CD4-positive, alpha-beta memory T cell (primary cell): ENCODE measurements at regions not wholly inside any gene's neighbourhood (a gene's known extent, or its start where the extent isn't known, plus 50 kb on each side); places are given as distances from the start of the nearest gene placed in this dataset.

ENCODE experiments used
- CTCF ChIA-PET: fragments of 350-600 bp; sonication (Branson Sonifier 250); formaldehyde crosslinking; loops from one replicate; lab custom pipeline; 2021; ENCODE audit warnings: inconsistent platforms; ENCODE audit not compliant: partially characterized antibody; lab: Charles Lee
- POLR2A ChIA-PET: fragments of 350-600 bp; sonication (Branson Sonifier 250); formaldehyde crosslinking; loops from one replicate; lab custom pipeline; 2021; ENCODE audit not compliant: partially characterized antibody; lab: Charles Lee
- DNase-seq, 5 donors: peaks; one replicate each; pipeline versions ENCODE4 v3.0.0 to v3.0.0-alpha.2; 2020 to 2022; ENCODE audit warnings: mixed read lengths in 1 of 5
- H3K27ac ChIP-seq: one replicate; pipeline ENCODE4 v1.7.0; 2013; ENCODE audit warnings: low read depth, low read length
- H3K27me3 ChIP-seq: 2 replicates; pipeline ENCODE4 v1.7.0; 2013; ENCODE audit warnings: mild to moderate bottlenecking, low read length, moderate library complexity; ENCODE audit not compliant: insufficient read depth
- H3K36me3 ChIP-seq: 2 replicates; pipeline ENCODE4 v1.7.0; 2013; ENCODE audit warnings: mild to moderate bottlenecking, low read length, moderate library complexity; ENCODE audit not compliant: insufficient read depth
- H3K4me1 ChIP-seq: 2 replicates; pipeline ENCODE4 v1.7.0; 2013; ENCODE audit warnings: mild to moderate bottlenecking, low read length, moderate library complexity; ENCODE audit not compliant: insufficient read depth
- H3K4me3 ChIP-seq, 2 donors: one replicate each; pipeline ENCODE4 v1.7.0; 2013; ENCODE audit warnings: low read length in 2 of 2, mild to moderate bottlenecking in 1 of 2
- H3K9me3 ChIP-seq, 2 donors: one replicate each; pipeline ENCODE4 v1.7.0; 2013; ENCODE audit warnings: low read length in 2 of 2, control low read depth in 1 of 2; ENCODE audit not compliant: control insufficient read depth in 1 of 2
- H3K27ac Mint-ChIP-seq, 7 donors: one replicate each; pipeline ENCODE4 v1.8.0; 2020 to 2021; ENCODE audit warnings: mixed read lengths in 7 of 7, mild to moderate bottlenecking in 6 of 7, inconsistent platforms in 3 of 7, moderate library complexity in 3 of 7
- H3K27me3 Mint-ChIP-seq, 2 donors: one replicate each; pipeline ENCODE4 v1.8.0; 2020 to 2021; ENCODE audit warnings: mixed read lengths in 2 of 2
- H3K36me3 Mint-ChIP-seq, 2 donors: one replicate each; pipeline ENCODE4 v1.8.0; 2020 to 2021; ENCODE audit warnings: mixed read lengths in 2 of 2, inconsistent platforms in 1 of 2, mild to moderate bottlenecking in 1 of 2
- H3K4me1 Mint-ChIP-seq, 4 donors: one replicate each; pipeline ENCODE4 v1.8.0; 2020 to 2021; ENCODE audit warnings: mixed read lengths in 4 of 4, mild to moderate bottlenecking in 1 of 4
- H3K4me3 Mint-ChIP-seq, 8 donors: one replicate each; pipeline ENCODE4 v1.8.0; 2020 to 2021; ENCODE audit warnings: mixed read lengths in 8 of 8, mild to moderate bottlenecking in 7 of 8, moderate library complexity in 6 of 8, inconsistent platforms in 3 of 8
- H3K9me3 Mint-ChIP-seq, 8 donors: one replicate each; pipeline ENCODE4 v1.8.0; 2020 to 2021; ENCODE audit warnings: mixed read lengths in 8 of 8, mild to moderate bottlenecking in 5 of 8, inconsistent platforms in 3 of 8, moderate library complexity in 1 of 8
- intact Hi-C: fragments of 100-400 bp; cut with micrococcal nuclease; formaldehyde crosslinking; loops from one replicate; pipeline ENCODE4 v1.15.1; 2023

DNA sequence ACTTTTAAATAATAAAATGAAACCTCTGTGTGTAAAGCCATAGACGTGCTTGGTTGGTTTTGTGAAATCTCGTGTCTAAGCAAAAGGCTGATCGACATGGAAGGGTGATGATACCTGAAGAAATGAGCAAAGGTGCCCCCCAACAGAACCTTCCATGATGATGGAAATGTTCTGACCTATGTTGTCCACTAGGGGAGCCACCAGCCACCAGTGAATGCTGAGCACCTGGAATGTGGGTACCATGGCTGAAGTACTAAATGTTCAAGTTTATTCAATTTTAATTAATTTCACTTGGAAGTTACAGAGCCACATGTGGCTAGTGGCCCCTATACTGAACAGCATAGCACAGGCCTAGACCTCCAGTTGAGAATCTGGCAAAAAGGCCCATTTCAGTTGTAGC lies 158.8 kb downstream of the POLR2M start:
- Histone ChIP-seq H3K4me1 (no peaks in the 10 kb centered on the region), H3K36me3 (no peaks in the 10 kb centered on the region), H3K27me3 (peaks cover 8% of the 10 kb centered on the region), H3K9me3 (no peaks in the 10 kb centered on the region), H3K27ac (no peak overlapping the region), H3K4me3 (no peak overlapping the region)
- Mint-ChIP-seq H3K9me3 (no peaks in the 10 kb centered on the region), H3K27ac (no peak overlapping the region), H3K4me3 (no peak overlapping the region), H3K4me1 (peaks cover 0 to 10% (median 3%) of the 10 kb centered on the region in 4 donors), H3K27me3 (peaks cover 16 to 27% of the 10 kb centered on the region in 2 donors), H3K36me3 (no peaks in the 10 kb centered on the region)
- no peak for DNase-seq
- intact Hi-C loops, result no loop called here
- ChIA-PET POLR2A (no interaction called here), CTCF (interaction anchor here (1.0 to 1.6 kb wide), 6 partner anchors 8 to 201 kb away, joined by 3 to 5 read pairs (median 3); no protein-coding TSS in a partner anchor)

DNA sequence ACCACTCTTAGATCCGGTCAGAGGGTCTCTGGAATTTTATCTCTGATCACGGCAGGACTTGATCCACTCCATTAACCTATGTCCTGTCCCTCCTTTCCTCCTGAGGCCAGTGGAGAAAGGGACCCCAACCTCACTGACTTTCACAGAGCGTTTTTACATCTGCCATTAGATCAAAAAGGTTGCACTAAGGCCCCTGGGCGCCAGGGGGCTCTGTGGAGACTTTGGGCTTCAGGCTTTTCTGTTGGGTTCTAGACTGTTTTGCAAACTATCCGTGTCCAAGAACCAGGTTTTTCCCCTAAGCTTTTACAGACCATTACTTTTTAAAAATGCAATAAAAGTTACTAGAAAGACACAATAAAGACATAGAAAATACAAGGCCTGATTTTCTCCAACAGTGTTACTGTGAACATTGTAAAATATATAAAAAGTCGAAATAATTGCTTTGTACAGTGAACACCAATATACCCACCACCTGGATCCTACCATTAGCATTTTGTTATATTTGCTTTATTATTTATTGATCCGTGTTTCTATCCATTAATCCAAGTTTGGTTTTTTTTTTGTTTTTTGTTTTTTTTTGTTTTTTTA lies 159.7 kb downstream of the POLR2M start:
- H3K4me3 Mint-ChIP-seq, result no peak overlapping the region
- Histone ChIP-seq H3K9me3 (no peaks in the 10 kb centered on the region), H3K4me3 (no peak overlapping the region), H3K4me1 (no peaks in the 10 kb centered on the region), H3K27ac (no peak overlapping the region), H3K36me3 (no peaks in the 10 kb centered on the region), H3K27me3 (peaks cover 8% of the 10 kb centered on the region)
- DNase-seq, result peak in 4 of 5 donors; percentile 11 to 31 (median 14)
- H3K4me1 Mint-ChIP-seq, result peaks cover 0 to 10% (median 2%) of the 10 kb centered on the region in 4 donors
- H3K27me3 Mint-ChIP-seq, result peaks cover 20 to 29% of the 10 kb centered on the region in 2 donors
- intact Hi-C loops, result no loop called here
- no peak overlapping the region for H3K27ac Mint-ChIP-seq
- CTCF ChIA-PET, result interaction anchor here (1.0 to 1.6 kb wide), 5 partner anchors 9 to 123 kb away, joined by 3 to 5 read pairs (median 3); no protein-coding TSS in a partner anchor
- no peaks in the 10 kb centered on the region for H3K9me3 Mint-ChIP-seq
- no peaks in the 10 kb centered on the region for H3K36me3 Mint-ChIP-seq
- POLR2A ChIA-PET, result no interaction called here

DNA sequence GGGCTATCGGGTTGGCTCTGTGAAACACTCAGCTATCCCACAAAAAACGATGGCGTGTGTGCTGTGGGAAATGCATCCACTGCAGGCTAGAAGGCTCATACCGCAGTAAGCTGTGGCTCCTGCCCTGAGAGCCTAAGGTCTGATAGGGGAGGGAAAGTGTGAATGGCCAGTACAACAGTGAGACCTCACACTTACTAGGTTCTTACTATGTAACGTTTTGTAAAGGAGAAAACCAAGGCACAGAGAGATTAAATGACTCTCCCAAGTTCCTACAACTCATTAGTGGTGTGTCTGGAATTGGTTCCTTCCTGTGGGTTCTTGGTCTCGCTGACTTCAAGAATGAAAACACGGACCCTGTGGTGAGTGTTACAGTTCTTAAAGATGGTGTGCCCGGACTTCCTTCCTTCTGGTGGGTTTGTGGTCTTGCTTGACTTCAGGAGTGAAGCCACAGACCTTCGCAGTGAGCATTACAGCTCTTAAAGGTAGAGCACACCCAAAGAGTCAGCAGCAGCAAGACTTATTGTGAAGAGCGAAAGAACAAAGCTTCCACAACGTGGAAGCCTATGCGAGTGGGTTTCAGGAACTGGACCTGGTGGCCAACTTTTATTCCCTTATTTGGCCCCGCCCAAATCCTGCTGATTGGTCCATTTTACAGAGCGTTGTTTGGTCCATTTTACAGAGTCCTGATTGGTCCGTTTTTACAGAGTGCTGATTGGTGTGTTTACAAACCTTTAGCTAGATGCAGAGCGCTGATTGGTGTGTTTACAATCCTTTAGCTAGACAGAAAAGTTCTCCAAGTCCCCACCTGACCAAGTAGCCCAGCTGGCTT lies 161.7 kb downstream of the POLR2M start:
- Histone ChIP-seq H3K27ac (no peak overlapping the region), H3K4me1 (no peaks in the 10 kb centered on the region), H3K4me3 (no peak overlapping the region), H3K36me3 (no peaks in the 10 kb centered on the region), H3K27me3 (peaks cover 14% of the 10 kb centered on the region), H3K9me3 (no peaks in the 10 kb centered on the region)
- no peak overlapping the region for H3K27ac Mint-ChIP-seq
- intact Hi-C loops, result no loop called here
- peaks cover 0 to 10% (median 2%) of the 10 kb centered on the region in 4 donors for H3K4me1 Mint-ChIP-seq
- H3K9me3 Mint-ChIP-seq, result no peaks in the 10 kb centered on the region
- DNase-seq, result peak in 1 of 5 donors; percentile 5
- H3K27me3 Mint-ChIP-seq, result peaks cover 25 to 32% of the 10 kb centered on the region in 2 donors
- ChIA-PET CTCF (interaction anchor here (0.7 to 8.3 kb wide), 2 partner anchors 7 to 91 kb away, joined by 3 to 63 read pairs; no protein-coding TSS in a partner anchor), POLR2A (no interaction called here)
- H3K4me3 Mint-ChIP-seq, result peak overlapping the region in 1 of 8 donors; percentile 14
- H3K36me3 Mint-ChIP-seq, result no peaks in the 10 kb centered on the region

DNA sequence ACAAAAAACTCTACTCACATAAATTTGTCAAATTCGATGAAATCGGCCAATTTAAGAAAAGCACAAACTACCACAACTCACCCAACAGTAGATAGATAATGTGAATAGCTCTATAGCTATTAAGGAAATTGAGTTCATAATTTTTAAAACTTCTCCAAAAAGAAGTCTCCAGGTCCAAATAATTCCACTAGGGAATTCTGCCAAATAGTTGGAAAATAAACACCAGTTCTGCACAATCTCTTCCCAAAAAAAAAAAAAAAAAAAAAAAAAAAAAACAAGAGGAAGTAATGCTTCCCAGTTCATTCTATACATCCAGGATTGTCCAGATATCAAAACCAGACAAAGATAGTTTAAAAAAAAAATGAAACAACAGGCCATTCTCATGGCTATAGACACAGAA lies 164.2 kb downstream of the POLR2M start:
- no peaks in the 10 kb centered on the region for H3K36me3 ChIP-seq
- Mint-ChIP-seq H3K4me1 (peaks cover 0 to 10% (median 2%) of the 10 kb centered on the region in 4 donors), H3K9me3 (peaks cover 0 to 13% (median 9%) of the 10 kb centered on the region in 8 donors), H3K36me3 (peaks cover 0 to 3% of the 10 kb centered on the region in 2 donors), H3K4me3 (no peak overlapping the region), H3K27me3 (peaks cover 26 to 42% of the 10 kb centered on the region in 2 donors), H3K27ac (no peak overlapping the region)
- H3K27ac ChIP-seq, result no peak overlapping the region
- CTCF ChIA-PET, result interaction anchor here (8.3 kb wide), 1 partner anchor 10 kb away, joined by 63 read pairs; no protein-coding TSS in a partner anchor
- intact Hi-C loops, result no loop called here
- no peak overlapping the region for H3K4me3 ChIP-seq
- H3K27me3 ChIP-seq, result peaks cover 20% of the 10 kb centered on the region
- no peak for DNase-seq
- H3K4me1 ChIP-seq, result no peaks in the 10 kb centered on the region
- POLR2A ChIA-PET, result no interaction called here
- H3K9me3 ChIP-seq, result no peaks in the 10 kb centered on the region

DNA sequence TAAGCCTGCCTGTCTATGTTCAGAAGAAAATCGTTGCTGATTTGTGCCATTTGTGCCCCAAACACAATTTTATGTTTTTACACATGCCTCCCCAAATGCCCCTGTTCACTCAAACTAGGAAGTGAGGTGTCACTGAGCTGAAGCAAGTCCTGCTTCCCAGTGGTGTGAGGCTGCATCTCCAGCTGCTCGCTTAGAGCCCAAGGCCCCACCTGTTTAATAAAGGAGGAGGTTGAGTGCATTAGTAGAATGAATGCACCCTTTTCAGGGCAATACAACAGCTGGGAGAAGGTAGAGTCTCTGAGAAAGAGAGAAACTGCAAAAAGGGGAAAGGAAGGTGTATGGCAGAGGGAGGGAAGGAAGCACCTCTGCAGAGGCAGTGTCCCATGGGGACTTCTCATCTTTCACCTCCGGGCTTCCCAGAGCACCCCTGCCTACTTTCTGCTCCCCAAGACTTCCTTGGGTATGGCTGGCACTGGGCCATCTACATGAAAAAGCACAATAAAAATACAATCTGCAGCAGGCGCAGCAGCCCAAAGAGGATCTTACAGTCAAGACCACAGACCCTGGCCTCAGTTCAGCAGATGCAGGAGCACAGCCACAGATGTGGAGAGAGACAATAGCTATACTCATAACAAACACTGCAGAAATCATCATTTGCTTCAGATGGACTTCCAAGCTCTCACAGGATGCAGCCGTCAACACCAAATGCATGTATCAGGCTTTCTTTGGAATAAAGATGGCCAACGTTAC lies 165.9 kb downstream of the POLR2M start:
- Mint-ChIP-seq H3K4me1 (peaks cover 0 to 10% (median 2%) of the 10 kb centered on the region in 4 donors), H3K36me3 (peaks cover 0 to 3% of the 10 kb centered on the region in 2 donors), H3K27me3 (peaks cover 28 to 40% of the 10 kb centered on the region in 2 donors), H3K27ac (no peak overlapping the region), H3K9me3 (peaks cover 0 to 21% (median 11%) of the 10 kb centered on the region in 8 donors), H3K4me3 (no peak overlapping the region)
- peaks cover 13% of the 10 kb centered on the region for H3K27me3 ChIP-seq
- no peaks in the 10 kb centered on the region for H3K36me3 ChIP-seq
- no peaks in the 10 kb centered on the region for H3K4me1 ChIP-seq
- no peak overlapping the region for H3K27ac ChIP-seq
- intact Hi-C loops, result no loop called here
- no peaks in the 10 kb centered on the region for H3K9me3 ChIP-seq
- CTCF ChIA-PET, result interaction anchor here (1.0 to 8.3 kb wide), 2 partner anchors 12 to 20 kb away, joined by 3 to 63 read pairs; no protein-coding TSS in a partner anchor
- POLR2A ChIA-PET, result no interaction called here
- no peak overlapping the region for H3K4me3 ChIP-seq
- DNase-seq, result no peak

DNA sequence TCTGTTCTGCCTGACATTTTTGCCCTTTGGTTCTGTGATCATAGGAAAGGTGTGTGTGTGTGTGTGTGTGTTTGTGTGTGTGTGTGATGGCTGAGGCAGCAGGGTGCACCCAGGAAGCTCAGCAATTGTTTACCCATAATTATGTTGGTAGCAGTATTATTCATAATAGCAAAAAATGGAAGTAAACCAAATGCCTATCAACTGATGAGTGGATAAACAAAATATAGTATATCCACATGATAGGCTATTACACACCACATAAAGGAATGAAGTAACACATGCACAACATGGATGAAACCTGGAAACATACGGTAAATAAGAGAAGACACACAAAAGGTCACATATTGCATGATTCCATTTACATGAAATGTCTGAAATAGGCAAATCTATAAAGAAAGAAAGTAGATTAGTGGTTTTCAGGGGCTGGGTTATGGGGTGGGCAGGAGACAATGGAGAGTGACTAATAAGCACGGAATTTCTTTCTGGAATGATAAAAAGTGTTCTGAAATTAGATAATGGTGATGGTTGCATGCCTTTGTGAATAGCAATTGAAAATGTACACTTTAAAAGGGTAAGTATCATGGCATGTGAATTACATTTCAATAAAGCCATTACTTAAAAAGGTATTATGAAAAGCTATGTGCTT lies 167.2 kb downstream of the POLR2M start:
- no peak overlapping the region for H3K27ac Mint-ChIP-seq
- DNase-seq, result no peak
- peaks cover 17 to 30% of the 10 kb centered on the region in 2 donors for H3K27me3 Mint-ChIP-seq
- Histone ChIP-seq H3K27me3 (peaks cover 12% of the 10 kb centered on the region), H3K4me1 (no peaks in the 10 kb centered on the region), H3K4me3 (no peak overlapping the region), H3K27ac (no peak overlapping the region), H3K36me3 (no peaks in the 10 kb centered on the region), H3K9me3 (no peaks in the 10 kb centered on the region)
- peaks cover 0 to 3% of the 10 kb centered on the region in 2 donors for H3K36me3 Mint-ChIP-seq
- peaks cover 0 to 21% (median 11%) of the 10 kb centered on the region in 8 donors for H3K9me3 Mint-ChIP-seq
- peaks cover 0 to under 1% (median 0%) of the 10 kb centered on the region in 4 donors for H3K4me1 Mint-ChIP-seq
- CTCF ChIA-PET, result interaction anchor here (1.3 to 8.3 kb wide), 3 partner anchors 9 to 1655 kb away, joined by 3 to 63 read pairs (median 3); no protein-coding TSS in a partner anchor
- intact Hi-C loops, result no loop called here
- POLR2A ChIA-PET, result no interaction called here
- no peak overlapping the region for H3K4me3 Mint-ChIP-seq
